ENCODE measurements at regions not wholly inside any gene's neighbourhood (a gene's known extent, or its start where the extent isn't known, plus 50 kb on each side); places are given as distances from the start of the nearest gene placed in this dataset.

DNA sequence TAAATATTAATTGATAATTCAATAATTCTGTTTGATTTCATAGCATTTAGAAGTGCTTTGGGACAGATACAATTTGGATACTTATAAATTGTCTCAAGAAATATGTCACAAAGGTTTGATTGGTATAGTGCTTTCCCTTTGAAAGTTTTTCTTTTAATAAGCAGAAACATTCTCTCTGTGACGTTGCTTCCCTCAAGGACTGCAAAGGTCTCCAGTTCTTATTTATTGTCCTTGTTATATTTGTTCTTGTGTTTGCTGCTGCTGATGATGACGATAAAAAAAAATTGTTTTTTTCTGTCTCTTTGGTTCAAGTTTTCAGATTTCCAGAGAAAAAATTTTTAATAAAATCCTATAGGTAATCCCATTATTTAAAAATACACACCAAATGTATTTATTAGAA, 176.3 kb upstream of the CLEC14A start:
- ChIA-PET POLR2A (no interaction called here), RAD21 (ENCODE audit: low non-redundant PET in 1 of 2, low total read pairs in 2 of 2, uncharacterized antibody in 2 of 2, unreplicated experiment in 2 of 2) (no interaction called here), CTCF (no interaction called here)
- no peaks in the 10 kb centered on the region for H3K4me1 ChIP-seq (ENCODE audit: control insufficient read depth in 1 of 2, insufficient read depth in 2 of 2, low read length in 2 of 2)
- no peaks in the 10 kb centered on the region for H3K27me3 ChIP-seq (ENCODE audit: insufficient read depth, low read length)
- H3K27ac ChIP-seq (ENCODE audit: low read depth, low read length), result no peak overlapping the region
- no peak overlapping the region for H3K4me2 ChIP-seq (ENCODE audit: low read length)
- no peak overlapping the region for H2AFZ ChIP-seq (ENCODE audit: low read depth, low read length, poor library complexity, severe bottlenecking)
- no peak for ATAC-seq
- H3K4me3 ChIP-seq (replicated peaks in 1 of 2; ENCODE audit: low read depth in 1 of 2, low read length in 2 of 2), result no peak overlapping the region
- no peak for DNase-seq (ENCODE audit: low read depth, low spot score)
- H3K36me3 ChIP-seq (ENCODE audit: control insufficient read depth in 1 of 2, insufficient read depth in 2 of 2, low read length in 2 of 2), result no peaks in the 10 kb centered on the region
- no peaks in the 10 kb centered on the region for H4K20me1 ChIP-seq (ENCODE audit: insufficient read depth)
- H3K9ac ChIP-seq (ENCODE audit: low read length), result no peak overlapping the region
- H3K79me2 ChIP-seq (ENCODE audit: insufficient read depth, low read length), result no peaks in the 10 kb centered on the region
- TF ChIP-seq, protein P1, sequence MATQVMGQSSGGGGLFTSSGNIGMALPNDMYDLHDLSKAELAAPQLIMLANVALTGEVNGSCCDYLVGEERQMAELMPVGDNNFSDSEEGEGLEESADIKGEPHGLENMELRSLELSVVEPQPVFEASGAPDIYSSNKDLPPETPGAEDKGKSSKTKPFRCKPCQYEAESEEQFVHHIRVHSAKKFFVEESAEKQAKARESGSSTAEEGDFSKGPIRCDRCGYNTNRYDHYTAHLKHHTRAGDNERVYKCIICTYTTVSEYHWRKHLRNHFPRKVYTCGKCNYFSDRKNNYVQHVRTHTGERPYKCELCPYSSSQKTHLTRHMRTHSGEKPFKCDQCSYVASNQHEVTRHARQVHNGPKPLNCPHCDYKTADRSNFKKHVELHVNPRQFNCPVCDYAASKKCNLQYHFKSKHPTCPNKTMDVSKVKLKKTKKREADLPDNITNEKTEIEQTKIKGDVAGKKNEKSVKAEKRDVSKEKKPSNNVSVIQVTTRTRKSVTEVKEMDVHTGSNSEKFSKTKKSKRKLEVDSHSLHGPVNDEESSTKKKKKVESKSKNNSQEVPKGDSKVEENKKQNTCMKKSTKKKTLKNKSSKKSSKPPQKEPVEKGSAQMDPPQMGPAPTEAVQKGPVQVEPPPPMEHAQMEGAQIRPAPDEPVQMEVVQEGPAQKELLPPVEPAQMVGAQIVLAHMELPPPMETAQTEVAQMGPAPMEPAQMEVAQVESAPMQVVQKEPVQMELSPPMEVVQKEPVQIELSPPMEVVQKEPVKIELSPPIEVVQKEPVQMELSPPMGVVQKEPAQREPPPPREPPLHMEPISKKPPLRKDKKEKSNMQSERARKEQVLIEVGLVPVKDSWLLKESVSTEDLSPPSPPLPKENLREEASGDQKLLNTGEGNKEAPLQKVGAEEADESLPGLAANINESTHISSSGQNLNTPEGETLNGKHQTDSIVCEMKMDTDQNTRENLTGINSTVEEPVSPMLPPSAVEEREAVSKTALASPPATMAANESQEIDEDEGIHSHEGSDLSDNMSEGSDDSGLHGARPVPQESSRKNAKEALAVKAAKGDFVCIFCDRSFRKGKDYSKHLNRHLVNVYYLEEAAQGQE (IDR thresholded peaks at IDR 0.05; ENCODE audit: low read depth), result no peak
- TF ChIP-seq POLR2A (IDR thresholded peaks at IDR 0.05; ENCODE audit: borderline replicate concordance, extremely low read depth, insufficient read depth, insufficient read length) (no peak), ELF1 (IDR thresholded peaks at IDR 0.05; ENCODE audit: borderline replicate concordance, low read depth) (no peak), YY1 (IDR thresholded peaks at IDR 0.05; ENCODE audit: extremely low read depth, insufficient replicate concordance, low read depth, low read length) (no peak), JUND (IDR thresholded peaks at IDR 0.05) (no peak), CEBPB (IDR thresholded peaks at IDR 0.05; ENCODE audit: low read depth) (no peak), EZH2phosphoT487 (IDR thresholded peaks at IDR 0.05; ENCODE audit: borderline replicate concordance) (no peak), ZNF274 (IDR thresholded peaks at IDR 0.05; ENCODE audit: low read depth, low read length) (no peak), RAD21 (IDR thresholded peaks at IDR 0.05; ENCODE audit: low read depth) (no peak), CBX3 (IDR thresholded peaks at IDR 0.05; ENCODE audit: low read depth) (no peak), FOSL1 (IDR thresholded peaks at IDR 0.05; ENCODE audit: low read depth) (no peak), SIN3A (IDR thresholded peaks at IDR 0.05; ENCODE audit: low read depth) (no peak), EGR1 (IDR thresholded peaks at IDR 0.05; ENCODE audit: low read depth) (no peak), ZFX (IDR thresholded peaks at IDR 0.05) (no peak)
- TF ChIP-seq, protein P2, sequence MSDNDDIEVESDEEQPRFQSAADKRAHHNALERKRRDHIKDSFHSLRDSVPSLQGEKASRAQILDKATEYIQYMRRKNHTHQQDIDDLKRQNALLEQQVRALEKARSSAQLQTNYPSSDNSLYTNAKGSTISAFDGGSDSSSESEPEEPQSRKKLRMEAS (IDR thresholded peaks at IDR 0.05), result no peak
- TF ChIP-seq, protein P3, sequence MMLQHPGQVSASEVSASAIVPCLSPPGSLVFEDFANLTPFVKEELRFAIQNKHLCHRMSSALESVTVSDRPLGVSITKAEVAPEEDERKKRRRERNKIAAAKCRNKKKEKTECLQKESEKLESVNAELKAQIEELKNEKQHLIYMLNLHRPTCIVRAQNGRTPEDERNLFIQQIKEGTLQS (IDR thresholded peaks at IDR 0.05), result no peak
- TF ChIP-seq, protein P4, sequence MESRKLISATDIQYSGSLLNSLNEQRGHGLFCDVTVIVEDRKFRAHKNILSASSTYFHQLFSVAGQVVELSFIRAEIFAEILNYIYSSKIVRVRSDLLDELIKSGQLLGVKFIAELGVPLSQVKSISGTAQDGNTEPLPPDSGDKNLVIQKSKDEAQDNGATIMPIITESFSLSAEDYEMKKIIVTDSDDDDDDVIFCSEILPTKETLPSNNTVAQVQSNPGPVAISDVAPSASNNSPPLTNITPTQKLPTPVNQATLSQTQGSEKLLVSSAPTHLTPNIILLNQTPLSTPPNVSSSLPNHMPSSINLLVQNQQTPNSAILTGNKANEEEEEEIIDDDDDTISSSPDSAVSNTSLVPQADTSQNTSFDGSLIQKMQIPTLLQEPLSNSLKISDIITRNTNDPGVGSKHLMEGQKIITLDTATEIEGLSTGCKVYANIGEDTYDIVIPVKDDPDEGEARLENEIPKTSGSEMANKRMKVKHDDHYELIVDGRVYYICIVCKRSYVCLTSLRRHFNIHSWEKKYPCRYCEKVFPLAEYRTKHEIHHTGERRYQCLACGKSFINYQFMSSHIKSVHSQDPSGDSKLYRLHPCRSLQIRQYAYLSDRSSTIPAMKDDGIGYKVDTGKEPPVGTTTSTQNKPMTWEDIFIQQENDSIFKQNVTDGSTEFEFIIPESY (IDR thresholded peaks at IDR 0.05; ENCODE audit: extremely low read depth, insufficient replicate concordance, low read length), result no peak
- no peaks in the 10 kb centered on the region for H3K9me2 ChIP-seq (ENCODE audit: insufficient read depth)
- BruUV-seq (replicated peaks), result no TSS peak
- intact Hi-C loops (cut with micrococcal nuclease), result no loop called here
- H3K9me3 ChIP-seq (ENCODE audit: control insufficient read depth in 1 of 2, insufficient read depth in 1 of 2, low read depth in 1 of 2, low read length in 2 of 2), result no peaks in the 10 kb centered on the region

Measured in HCT116 (cell line).